ENCODE measurements at regions not wholly inside any gene's neighbourhood (a gene's known extent, or its start where the extent isn't known, plus 50 kb on each side); places are given as distances from the start of the nearest gene placed in this dataset.

GRCh38 chr3:182410051-182410450 is 383.3 kb upstream of the ATP11B start:
- TF ChIP-seq CTCF (IDR thresholded peaks at IDR 0.05; ENCODE audit: low read depth, low read length, missing input control) (no peak), SP1 (IDR thresholded peaks at IDR 0.05) (no peak), REST (IDR thresholded peaks at IDR 0.05) (no peak), ATF3 (IDR thresholded peaks at IDR 0.05) (no peak), MAX (IDR thresholded peaks at IDR 0.05) (no peak), EGR1 (IDR thresholded peaks at IDR 0.05; ENCODE audit: low read depth in 2 of 2) (no peak), RAD21 (IDR thresholded peaks at IDR 0.05) (no peak), TAF1 (conservative IDR thresholded peaks at IDR 0.05) (no peak)
